NCI-H774 (cell line): ENCODE measurements at regions not wholly inside any gene's neighbourhood (a gene's known extent, or its start where the extent isn't known, plus 50 kb on each side); places are given as distances from the start of the nearest gene placed in this dataset.
A peak's percentile ranks its signal among the peaks of the same experiment; 100 is the strongest.

Experiments used
- DNase-seq: peaks from one replicate; lab custom pipeline; 2025; lab: John Stamatoyannopoulos, UW

- no peak for DNase-seq
Observed at GRCh38 chr2:163541943-163542342, 193.9 kb downstream of the FIGN start.

- DNase-seq, result no peak
Observed at GRCh38 chr2:163541495-163541894, 194.3 kb downstream of the FIGN start.

GRCh38 chr2:163528640-163529217 is 207.1 kb downstream of the FIGN start:
- no peak for DNase-seq

- DNase-seq, result no peak
Observed at GRCh38 chr2:163527381-163527780, 208.4 kb downstream of the FIGN start.

- DNase-seq, result no peak
Observed at GRCh38 chr2:163518762-163519161, 217.0 kb downstream of the FIGN start.

GRCh38 chr2:163515836-163516235 is 220.0 kb downstream of the FIGN start:
- DNase-seq, result no peak

- DNase-seq, result no peak
Observed at GRCh38 chr2:163505281-163505680, 230.5 kb downstream of the FIGN start.

- no peak for DNase-seq
Observed at GRCh38 chr2:163493359-163494298, 242.2 kb downstream of the FIGN start.

GRCh38 chr2:163491850-163492249 is 244.0 kb downstream of the FIGN start:
- no peak for DNase-seq

GRCh38 chr2:163490281-163490680 is 245.5 kb downstream of the FIGN start:
- DNase-seq, result no peak

GRCh38 chr2:163481515-163481914 is 254.3 kb downstream of the FIGN start:
- no peak for DNase-seq

- no peak for DNase-seq
Observed at GRCh38 chr2:163479599-163479998, 256.2 kb downstream of the FIGN start.

- no peak for DNase-seq
Observed at GRCh38 chr2:163475815-163476214, 260.0 kb downstream of the FIGN start.

GRCh38 chr2:163474889-163475288 is 260.9 kb downstream of the FIGN start:
- DNase-seq, result no peak

- DNase-seq, result no peak
Observed at GRCh38 chr2:163474319-163474744, 261.5 kb downstream of the FIGN start.

GRCh38 chr2:163471947-163472346 is 263.9 kb downstream of the FIGN start:
- no peak for DNase-seq

- no peak for DNase-seq
Observed at GRCh38 chr2:163469561-163469962, 266.2 kb downstream of the FIGN start.

GRCh38 chr2:163467251-163467630 is 268.6 kb downstream of the FIGN start:
- DNase-seq, result no peak

GRCh38 chr2:163466331-163467250 is 269.2 kb downstream of the FIGN start:
- DNase-seq, result no peak

GRCh38 chr2:163465440-163465839 is 270.4 kb downstream of the FIGN start:
- peak; percentile 10 for DNase-seq

GRCh38 chr2:163463411-163463810 is 272.4 kb downstream of the FIGN start:
- no peak for DNase-seq

- no peak for DNase-seq
Observed at GRCh38 chr2:163462993-163463392, 272.8 kb downstream of the FIGN start.
